Activated T-helper 1 cell treated with anti-CD3 and anti-CD28 coated beads, Interleukin-12 subunit alpha, Interleukin-12 subunit beta, Interleukin-2, Interleukin-4 antibody, amounts not matched to agents 30 ng/mL and 10 ng/mL and 1 ng/mL, durations not matched to agents 14 hours and 24 hours and 36 hours (primary cell): ENCODE measurements at regions not wholly inside any gene's neighbourhood (a gene's known extent, or its start where the extent isn't known, plus 50 kb on each side); places are given as distances from the start of the nearest gene placed in this dataset.

Experiments used
- DNase-seq: peaks from one replicate; pipeline ENCODE4 v3.0.0; 2021; ENCODE audit warnings: low spot score
- H3K27ac Mint-ChIP-seq: one replicate; pipeline ENCODE4 v1.8.0; 2021; ENCODE audit warnings: mild to moderate bottlenecking, mixed read lengths
- H3K27me3 Mint-ChIP-seq: one replicate; pipeline ENCODE4 v1.8.0; 2022; ENCODE audit warnings: mild to moderate bottlenecking, moderate library complexity, mixed read lengths; ENCODE audit not compliant: insufficient read depth
- H3K36me3 Mint-ChIP-seq: one replicate; pipeline ENCODE4 v1.8.0; 2021; ENCODE audit warnings: low read depth, mixed read lengths
- H3K4me1 Mint-ChIP-seq: one replicate; pipeline ENCODE4 v1.8.0; 2021; ENCODE audit warnings: low read depth, mixed read lengths
- H3K4me3 Mint-ChIP-seq: one replicate; pipeline ENCODE4 v1.8.0; 2021; ENCODE audit warnings: mild to moderate bottlenecking, moderate library complexity, mixed read lengths
- H3K9me3 Mint-ChIP-seq: one replicate; pipeline ENCODE4 v1.8.0; 2021; ENCODE audit warnings: mixed read lengths
- intact Hi-C: fragments of 100-400 bp; cut with micrococcal nuclease; formaldehyde crosslinking; loops from one replicate; pipeline ENCODE4 v1.15.1; 2024

GRCh38 chr4:10185518-10186227 lies 69.1 kb upstream of the WDR1 start:
- no peak overlapping the region for H3K4me3 Mint-ChIP-seq
- peaks cover 7% of the 10 kb centered on the region for H3K9me3 Mint-ChIP-seq
- peaks cover 34% of the 10 kb centered on the region for H3K4me1 Mint-ChIP-seq
- H3K27ac Mint-ChIP-seq: no peak overlapping the region
- intact Hi-C loops: no loop called here
- no peaks in the 10 kb centered on the region for H3K27me3 Mint-ChIP-seq
- H3K36me3 Mint-ChIP-seq: peaks cover 9% of the 10 kb centered on the region
- DNase-seq: no peak

GRCh38 chr4:10184501-10184938 lies 67.9 kb upstream of the WDR1 start:
- no peak overlapping the region for H3K4me3 Mint-ChIP-seq
- DNase-seq: no peak
- peaks cover 16% of the 10 kb centered on the region for H3K9me3 Mint-ChIP-seq
- no peak overlapping the region for H3K27ac Mint-ChIP-seq
- intact Hi-C loops: loop anchor here (5.0 kb wide), 1 partner anchor 548 kb away; no protein-coding TSS in a partner anchor
- peaks cover 15% of the 10 kb centered on the region for H3K36me3 Mint-ChIP-seq
- H3K4me1 Mint-ChIP-seq: peaks cover 43% of the 10 kb centered on the region
- no peaks in the 10 kb centered on the region for H3K27me3 Mint-ChIP-seq

GRCh38 chr4:10184041-10184440 lies 67.4 kb upstream of the WDR1 start:
- H3K4me3 Mint-ChIP-seq: no peak overlapping the region
- H3K27me3 Mint-ChIP-seq: no peaks in the 10 kb centered on the region
- H3K9me3 Mint-ChIP-seq: peaks cover 21% of the 10 kb centered on the region
- DNase-seq: no peak
- H3K4me1 Mint-ChIP-seq: peaks cover 43% of the 10 kb centered on the region
- H3K27ac Mint-ChIP-seq: no peak overlapping the region
- intact Hi-C loops: loop anchor here (5.0 kb wide), 1 partner anchor 548 kb away; no protein-coding TSS in a partner anchor
- H3K36me3 Mint-ChIP-seq: peaks cover 15% of the 10 kb centered on the region

- intact Hi-C loops: loop anchor here (5.0 kb wide), 1 partner anchor 549 kb away; no protein-coding TSS in a partner anchor
- H3K36me3 Mint-ChIP-seq: peaks cover 15% of the 10 kb centered on the region
- no peak overlapping the region for H3K27ac Mint-ChIP-seq
- H3K9me3 Mint-ChIP-seq: peaks cover 22% of the 10 kb centered on the region
- H3K4me1 Mint-ChIP-seq: peaks cover 43% of the 10 kb centered on the region
- H3K4me3 Mint-ChIP-seq: no peak overlapping the region
- no peaks in the 10 kb centered on the region for H3K27me3 Mint-ChIP-seq
- peak; percentile 16 for DNase-seq
Observed at GRCh38 chr4:10183462-10183861, 66.9 kb upstream of the WDR1 start.

GRCh38 chr4:10182446-10183424 lies 66.1 kb upstream of the WDR1 start:
- peaks cover 15% of the 10 kb centered on the region for H3K36me3 Mint-ChIP-seq
- no peak overlapping the region for H3K4me3 Mint-ChIP-seq
- peak overlapping the region; percentile 4 for H3K27ac Mint-ChIP-seq
- peaks cover 43% of the 10 kb centered on the region for H3K4me1 Mint-ChIP-seq
- H3K9me3 Mint-ChIP-seq: peaks cover 22% of the 10 kb centered on the region
- no peak for DNase-seq
- H3K27me3 Mint-ChIP-seq: no peaks in the 10 kb centered on the region
- intact Hi-C loops: loop anchor here (5.0 kb wide), 1 partner anchor 550 kb away; no protein-coding TSS in a partner anchor

- no peak for DNase-seq
- H3K4me3 Mint-ChIP-seq: no peak overlapping the region
- peaks cover 15% of the 10 kb centered on the region for H3K36me3 Mint-ChIP-seq
- intact Hi-C loops: loop anchor here (1.0 to 5.0 kb wide), 3 partner anchors 65 to 550 kb away; partner anchors contain the start of gene ZNF518B
- H3K27me3 Mint-ChIP-seq: peaks cover 4% of the 10 kb centered on the region
- peaks cover 22% of the 10 kb centered on the region for H3K9me3 Mint-ChIP-seq
- peaks cover 43% of the 10 kb centered on the region for H3K4me1 Mint-ChIP-seq
- peak overlapping the region; percentile 88 for H3K27ac Mint-ChIP-seq
Observed at GRCh38 chr4:10181745-10182445, 65.3 kb upstream of the WDR1 start.

GRCh38 chr4:10180927-10181744 lies 64.5 kb upstream of the WDR1 start:
- H3K4me1 Mint-ChIP-seq: peaks cover 43% of the 10 kb centered on the region
- intact Hi-C loops: loop anchor here (1.0 to 5.0 kb wide), 3 partner anchors 64 to 551 kb away; partner anchors contain the start of gene ZNF518B
- H3K4me3 Mint-ChIP-seq: peak overlapping the region; percentile 63

GRCh38 chr4:10180603-10180926 lies 64.0 kb upstream of the WDR1 start:
- intact Hi-C loops: loop anchor here (5.0 kb wide), 1 partner anchor 552 kb away; no protein-coding TSS in a partner anchor
- H3K4me1 Mint-ChIP-seq: peaks cover 43% of the 10 kb centered on the region
- H3K36me3 Mint-ChIP-seq: peaks cover 15% of the 10 kb centered on the region
- peaks cover 7% of the 10 kb centered on the region for H3K27me3 Mint-ChIP-seq
- peak overlapping the region; percentile 88 for H3K27ac Mint-ChIP-seq
- DNase-seq: no peak
- peaks cover 22% of the 10 kb centered on the region for H3K9me3 Mint-ChIP-seq
- peak overlapping the region; percentile 63 for H3K4me3 Mint-ChIP-seq

More at GRCh38 chr4:10180927-10181744, 64.5 kb upstream of the WDR1 start:
- H3K27me3 Mint-ChIP-seq: peaks cover 7% of the 10 kb centered on the region
- peaks cover 22% of the 10 kb centered on the region for H3K9me3 Mint-ChIP-seq
- peak overlapping the region; percentile 88 for H3K27ac Mint-ChIP-seq
- DNase-seq: peak; percentile 21
- H3K36me3 Mint-ChIP-seq: peaks cover 15% of the 10 kb centered on the region

GRCh38 chr4:10179957-10180602 lies 63.5 kb upstream of the WDR1 start:
- H3K4me3 Mint-ChIP-seq: peak overlapping the region; percentile 41
- H3K27me3 Mint-ChIP-seq: peaks cover 7% of the 10 kb centered on the region
- peaks cover 15% of the 10 kb centered on the region for H3K36me3 Mint-ChIP-seq
- no peak for DNase-seq
- H3K4me1 Mint-ChIP-seq: peaks cover 43% of the 10 kb centered on the region
- intact Hi-C loops: loop anchor here (5.0 kb wide), 1 partner anchor 552 kb away; no protein-coding TSS in a partner anchor
- no peak overlapping the region for H3K27ac Mint-ChIP-seq
- peaks cover 22% of the 10 kb centered on the region for H3K9me3 Mint-ChIP-seq

GRCh38 chr4:10178763-10179162 lies 62.2 kb upstream of the WDR1 start:
- intact Hi-C loops: no loop called here
- Mint-ChIP-seq H3K27ac (no peak overlapping the region), H3K9me3 (peaks cover 22% of the 10 kb centered on the region), H3K36me3 (peaks cover 15% of the 10 kb centered on the region), H3K27me3 (peaks cover 10% of the 10 kb centered on the region), H3K4me3 (no peak overlapping the region), H3K4me1 (peaks cover 39% of the 10 kb centered on the region)
- DNase-seq: no peak

- Mint-ChIP-seq H3K27me3 (peaks cover 17% of the 10 kb centered on the region), H3K27ac (no peak overlapping the region), H3K4me3 (no peak overlapping the region), H3K4me1 (peaks cover 8% of the 10 kb centered on the region), H3K9me3 (peaks cover 14% of the 10 kb centered on the region), H3K36me3 (peaks cover 6% of the 10 kb centered on the region)
- intact Hi-C loops: no loop called here
- no peak for DNase-seq
Observed at GRCh38 chr4:10175626-10176025, 59.0 kb upstream of the WDR1 start.
